NCI-H446 treated with DMSO at 0.1 percent for 48 hours (cell line): ENCODE measurements at regions not wholly inside any gene's neighbourhood (a gene's known extent, or its start where the extent isn't known, plus 50 kb on each side); places are given as distances from the start of the nearest gene placed in this dataset.

ENCODE experiments used
- DNase-seq: peaks from one replicate; lab custom pipeline; 2025; lab: John Stamatoyannopoulos, UW

DNA sequence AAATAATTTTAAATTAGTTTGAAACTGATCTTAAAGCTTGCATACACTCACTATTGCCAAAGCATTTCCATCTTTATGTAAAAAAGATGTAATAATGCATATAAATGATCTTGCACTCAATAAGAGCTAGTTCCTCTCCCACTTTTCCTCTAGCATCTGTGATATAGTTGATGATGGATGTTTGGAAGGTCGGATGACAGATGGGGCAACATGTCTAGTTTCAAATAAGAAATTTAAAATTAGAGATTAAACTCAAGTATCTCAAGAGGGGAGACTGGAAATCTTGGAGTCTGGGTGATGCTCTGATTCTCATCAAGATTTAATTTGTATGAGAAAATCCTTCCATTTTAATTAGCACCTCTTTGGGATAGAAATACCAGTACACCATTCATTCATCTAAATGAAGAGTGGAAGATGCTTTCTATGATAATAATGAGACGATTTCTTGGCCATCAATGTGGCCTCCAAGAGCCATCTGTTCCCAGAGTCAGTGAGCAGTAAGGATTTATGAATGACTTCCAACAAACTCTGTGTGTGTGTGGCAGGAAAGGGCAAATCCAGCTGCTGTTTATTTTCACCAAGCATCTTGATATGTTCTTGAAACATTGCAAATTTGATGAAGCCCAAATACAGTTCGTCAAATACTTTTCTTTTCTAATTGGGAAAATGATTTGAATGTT, 616.3 kb upstream of the CDH8 start:
- DNase-seq: peak; percentile 75

DNA sequence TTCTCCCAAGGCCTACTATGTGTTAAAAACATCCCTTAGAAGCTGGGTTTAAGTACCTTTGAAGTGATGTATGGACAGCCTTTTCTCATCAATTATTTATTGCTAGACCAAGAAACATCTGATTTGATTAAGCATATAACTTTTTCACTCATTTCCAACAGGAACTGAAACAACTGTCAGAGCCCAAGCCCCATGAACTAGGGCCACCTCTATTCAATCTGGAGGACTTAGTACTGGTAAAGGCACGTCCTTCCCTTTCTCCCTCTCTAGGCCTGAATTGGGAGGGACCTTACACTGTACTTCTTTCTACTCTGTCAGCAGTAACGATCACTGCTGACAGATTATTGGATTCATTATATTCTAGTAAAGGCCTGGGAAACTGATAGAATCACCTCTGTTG, 612.0 kb upstream of the CDH8 start:
- no peak for DNase-seq

DNA sequence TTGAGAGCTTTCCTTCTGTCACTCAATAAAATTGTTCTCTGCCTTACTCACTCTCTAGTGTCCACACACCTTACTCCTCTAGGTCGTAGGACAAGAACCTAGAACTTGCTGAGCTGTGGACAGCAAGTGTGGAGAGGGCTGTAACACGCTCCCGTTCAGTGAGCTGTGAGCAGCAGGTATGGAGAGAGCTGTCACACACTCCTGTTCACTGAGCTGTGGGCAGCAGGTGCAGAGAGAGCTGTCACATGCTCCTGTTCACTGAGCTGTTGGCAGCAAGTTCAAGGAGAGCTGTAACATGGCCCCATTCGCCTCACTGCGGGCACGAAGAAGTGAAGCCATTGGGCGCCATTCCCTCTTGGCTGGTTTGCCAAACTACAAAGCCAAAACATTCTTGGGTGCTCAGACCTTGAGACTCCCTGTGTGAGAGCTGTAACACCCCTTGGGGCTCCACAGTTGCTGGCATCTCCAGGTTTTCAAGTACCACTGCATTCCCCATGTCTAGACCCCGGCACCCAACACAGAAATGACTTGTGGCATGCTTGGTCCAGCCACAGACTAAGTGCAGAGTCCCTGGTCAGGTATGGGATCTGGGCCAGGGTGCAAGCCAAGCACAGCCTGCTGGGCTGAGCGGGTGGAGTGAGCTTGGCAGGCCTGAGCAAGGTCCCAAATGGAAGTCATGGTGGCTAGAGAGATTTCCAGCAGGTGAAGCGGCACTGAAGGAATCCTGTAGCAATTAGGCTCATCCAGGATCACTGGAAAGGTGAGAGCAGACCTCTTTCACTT, 608.0 kb upstream of the CDH8 start:
- no peak for DNase-seq

DNA sequence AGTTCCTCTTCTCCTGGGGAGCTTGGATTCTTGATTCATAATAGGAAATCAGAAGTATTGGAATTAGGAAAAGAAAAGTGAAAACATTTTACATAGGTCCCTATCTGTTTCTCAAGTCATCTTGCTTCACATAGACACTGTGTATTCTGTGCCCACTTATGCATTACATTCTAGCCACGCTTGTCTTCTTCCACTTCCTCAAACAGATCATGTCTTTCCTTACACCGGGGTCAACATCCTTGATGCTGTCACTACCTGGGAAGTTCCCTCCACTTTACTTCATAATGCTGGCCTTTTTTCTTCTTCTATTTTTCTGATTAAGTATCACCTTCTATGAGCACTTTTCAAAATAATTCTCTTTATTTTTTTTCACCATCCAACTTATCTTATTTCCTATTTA, 606.4 kb upstream of the CDH8 start:
- DNase-seq: no peak

DNA sequence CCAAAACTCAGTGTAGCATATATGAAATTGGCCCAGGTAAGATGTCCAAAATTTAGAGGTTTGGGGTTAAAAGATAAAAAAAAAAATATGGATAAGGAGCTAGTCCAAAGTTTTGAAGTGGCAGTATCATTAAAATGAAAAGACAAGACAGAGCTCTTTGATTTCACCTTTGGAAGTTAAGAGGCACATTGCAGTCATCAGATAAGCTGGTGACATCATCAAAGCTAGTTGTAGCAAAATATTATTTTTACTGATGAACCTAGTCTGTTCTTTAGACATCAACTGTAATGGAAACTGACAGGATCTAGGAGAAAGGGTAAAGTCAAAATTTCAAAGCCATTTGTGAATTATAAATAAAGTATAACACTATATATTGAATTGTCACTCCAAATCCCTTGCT, 603.7 kb upstream of the CDH8 start:
- DNase-seq: no peak

GRCh38 chr16:62638964-62639870, 603.0 kb upstream of the CDH8 start:
- DNase-seq: no peak

DNA sequence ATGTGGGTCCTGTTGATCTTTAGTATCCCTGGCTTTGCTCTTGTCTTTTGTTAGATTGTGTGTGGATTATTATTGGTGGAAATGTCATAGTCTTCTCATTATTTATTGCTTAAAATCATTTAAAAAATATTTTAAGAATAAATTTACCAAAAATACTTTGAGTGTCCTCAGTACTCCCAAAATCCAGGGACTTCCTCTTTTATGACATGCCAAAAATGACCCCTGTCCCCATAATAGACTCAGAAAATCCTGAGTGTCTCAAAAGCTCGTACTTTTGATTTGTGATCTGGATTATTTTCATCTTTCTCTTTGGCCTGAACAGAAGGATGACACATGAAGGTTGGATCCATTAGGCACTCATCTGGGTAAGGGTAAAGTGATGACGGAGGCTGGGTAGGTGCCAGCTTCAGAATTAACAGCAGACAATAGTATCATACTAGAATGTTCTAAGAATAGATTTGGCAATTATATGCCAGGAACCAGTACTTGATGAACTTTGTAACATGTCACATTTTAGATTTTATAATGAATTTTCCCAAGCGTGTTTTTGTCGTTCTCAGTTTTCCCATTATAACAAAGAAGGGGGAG, 602.2 kb upstream of the CDH8 start:
- DNase-seq: no peak

GRCh38 chr16:62625326-62625725, 589.1 kb upstream of the CDH8 start:
- DNase-seq: no peak

DNA sequence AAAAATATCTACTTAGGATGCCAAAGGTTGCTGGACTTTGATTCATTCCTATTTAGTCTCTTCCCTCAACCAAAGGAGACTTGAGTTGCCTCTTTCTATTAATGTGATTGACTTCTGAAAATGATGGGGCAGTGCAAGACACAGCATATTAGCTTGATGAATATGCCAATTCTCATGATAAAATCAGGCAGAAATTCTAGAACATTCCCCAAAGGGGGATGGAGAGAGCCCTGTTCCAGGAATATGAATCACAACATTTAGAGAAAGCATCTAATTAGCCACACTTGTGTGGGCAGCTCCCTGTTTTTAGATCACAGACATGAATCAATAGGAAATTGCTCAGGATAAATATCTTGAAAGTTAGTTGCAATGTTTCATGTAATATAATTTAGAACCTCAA, 584.0 kb upstream of the CDH8 start:
- DNase-seq: no peak

- DNase-seq: no peak
Observed at GRCh38 chr16:62615526-62615925, 579.3 kb upstream of the CDH8 start.

DNA sequence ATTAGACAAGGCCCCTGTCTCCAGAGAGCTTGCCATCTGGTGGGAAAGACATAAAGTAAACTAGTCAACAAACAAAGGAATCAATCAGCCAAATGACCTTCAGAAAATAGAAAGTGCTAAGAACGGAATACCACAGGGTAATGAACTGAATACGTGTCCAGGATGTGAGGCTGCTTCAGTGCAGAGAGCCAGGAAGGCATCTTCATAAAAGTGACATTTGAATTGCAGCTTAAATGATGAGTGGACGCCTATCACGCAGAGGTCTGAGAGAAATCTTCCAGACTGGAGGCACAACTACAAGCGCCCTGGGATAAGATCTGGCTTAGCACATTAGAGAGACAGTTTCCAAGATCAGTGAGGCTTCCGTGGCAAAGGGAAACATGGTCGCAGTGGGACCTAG, 574.1 kb upstream of the CDH8 start:
- no peak for DNase-seq

GRCh38 chr16:62602790-62603189, 566.6 kb upstream of the CDH8 start:
- DNase-seq: no peak

GRCh38 chr16:62597875-62598274, 561.6 kb upstream of the CDH8 start:
- DNase-seq: no peak

DNA sequence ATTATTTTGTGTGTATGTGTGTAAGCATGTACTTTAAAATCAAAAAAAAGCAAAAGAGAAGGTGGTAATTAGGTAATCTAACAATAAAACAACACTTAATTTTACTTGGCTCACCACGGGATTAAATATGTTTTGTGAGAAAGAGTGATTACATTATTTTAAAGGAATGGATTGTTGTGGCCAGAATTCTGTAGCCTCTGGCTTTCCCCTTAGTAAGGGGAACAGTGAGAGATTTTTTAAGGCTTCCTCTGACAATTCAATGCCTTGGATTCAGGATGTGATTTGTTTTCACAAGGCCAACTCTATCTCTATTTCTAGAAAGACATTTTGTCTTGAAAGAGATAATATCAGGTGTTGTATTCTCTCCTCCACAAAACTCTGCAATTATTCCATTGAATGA, 560.3 kb upstream of the CDH8 start:
- DNase-seq: no peak

GRCh38 chr16:62596125-62596524, 559.9 kb upstream of the CDH8 start:
- no peak for DNase-seq

- DNase-seq: no peak
Observed at GRCh38 chr16:62586128-62586862, 550.1 kb upstream of the CDH8 start.

DNA sequence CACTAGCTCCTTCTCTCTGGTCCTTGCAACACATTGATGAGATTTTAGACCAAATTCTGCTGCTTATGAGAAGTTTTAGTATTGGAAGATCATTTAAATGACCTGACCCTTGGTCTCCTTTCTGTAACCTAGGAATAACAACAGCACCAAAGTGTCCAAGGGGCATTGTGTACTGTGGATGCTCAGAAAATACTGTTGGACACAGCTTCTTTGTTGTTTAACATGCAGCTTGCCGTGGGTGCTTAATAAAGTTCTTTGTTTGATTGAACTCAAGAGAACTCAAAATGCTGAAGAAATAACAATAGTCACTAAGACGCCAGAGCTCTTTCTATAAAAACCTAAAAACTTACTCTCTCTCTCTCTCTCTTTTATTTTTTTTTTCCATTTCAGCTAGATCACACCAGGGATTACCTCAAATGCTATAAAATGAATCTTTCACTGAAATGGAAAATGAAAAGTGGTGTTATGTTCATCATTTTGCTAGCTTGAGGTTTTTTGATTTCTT, 548.9 kb upstream of the CDH8 start:
- DNase-seq: no peak

GRCh38 chr16:62583414-62583813, 547.2 kb upstream of the CDH8 start:
- DNase-seq: no peak

DNA sequence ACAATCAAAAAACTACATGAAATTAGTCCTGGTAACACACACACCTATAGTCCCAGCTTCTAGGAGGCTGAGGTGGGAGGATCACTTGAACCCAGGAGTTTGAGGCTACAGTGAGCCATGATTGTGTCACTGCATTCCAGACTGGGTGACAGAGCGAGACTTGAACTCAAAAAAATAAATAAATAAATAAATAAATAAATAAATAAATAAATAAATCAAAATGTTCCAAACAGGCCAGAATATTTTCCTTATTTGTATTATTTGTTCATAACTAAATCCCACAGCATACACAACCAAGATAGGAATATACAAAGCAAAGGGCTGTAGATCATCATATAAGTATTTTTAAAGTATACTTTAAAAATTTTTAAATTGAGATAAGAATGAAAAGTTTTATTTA, 537.2 kb upstream of the CDH8 start:
- DNase-seq: no peak

DNA sequence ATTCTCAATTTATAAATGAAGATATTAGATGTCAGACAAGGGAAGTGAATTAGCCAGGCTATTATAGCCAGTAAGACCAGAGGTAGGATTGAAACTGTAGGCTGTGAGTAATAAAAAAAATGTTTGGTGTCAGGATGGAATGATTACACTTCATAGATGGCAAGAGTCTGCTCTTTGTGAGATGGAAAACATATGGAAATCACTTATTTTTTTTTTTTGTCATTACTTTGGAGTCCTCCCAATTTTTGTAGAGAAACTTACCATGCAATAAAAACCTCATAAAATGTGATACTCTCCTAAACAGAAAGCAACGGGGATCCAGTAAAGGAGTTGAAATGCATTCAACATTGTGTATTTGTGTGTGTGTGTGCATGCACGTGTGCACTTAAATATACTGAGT, 532.7 kb upstream of the CDH8 start:
- DNase-seq: no peak

DNA sequence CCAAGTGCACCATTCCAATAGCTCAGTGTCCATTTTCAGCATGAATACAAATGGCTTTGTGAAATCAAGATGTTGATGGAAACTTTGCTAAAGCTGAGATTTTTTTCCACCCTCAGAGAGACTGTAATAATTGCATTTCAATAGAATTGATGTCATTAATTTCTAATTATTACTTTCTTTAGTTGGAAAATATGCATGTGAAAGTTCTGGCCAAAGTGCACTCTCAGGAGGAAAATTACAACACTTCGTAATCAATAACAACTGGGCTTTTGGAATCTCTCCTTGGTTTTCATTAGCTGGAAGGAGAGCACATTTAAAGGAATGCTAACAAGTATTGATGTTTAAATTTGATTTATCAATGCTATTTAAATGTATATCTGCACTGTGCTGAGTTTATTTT, 529.5 kb upstream of the CDH8 start:
- DNase-seq: no peak

- no peak for DNase-seq
Observed at GRCh38 chr16:62564291-62564690, 528.1 kb upstream of the CDH8 start.
